HG02798 (cell line): ENCODE measurements at regions not wholly inside any gene's neighbourhood (a gene's known extent, or its start where the extent isn't known, plus 50 kb on each side); places are given as distances from the start of the nearest gene placed in this dataset.

Experiments used
- ATAC-seq: cut with Tn5 transposase; IDR thresholded peaks from one replicate; pipeline ENCODE4 v1.9.1; 2021; ENCODE audit warnings: mild to moderate bottlenecking; ENCODE audit not compliant: unreplicated experiment, poor library complexity

DNA sequence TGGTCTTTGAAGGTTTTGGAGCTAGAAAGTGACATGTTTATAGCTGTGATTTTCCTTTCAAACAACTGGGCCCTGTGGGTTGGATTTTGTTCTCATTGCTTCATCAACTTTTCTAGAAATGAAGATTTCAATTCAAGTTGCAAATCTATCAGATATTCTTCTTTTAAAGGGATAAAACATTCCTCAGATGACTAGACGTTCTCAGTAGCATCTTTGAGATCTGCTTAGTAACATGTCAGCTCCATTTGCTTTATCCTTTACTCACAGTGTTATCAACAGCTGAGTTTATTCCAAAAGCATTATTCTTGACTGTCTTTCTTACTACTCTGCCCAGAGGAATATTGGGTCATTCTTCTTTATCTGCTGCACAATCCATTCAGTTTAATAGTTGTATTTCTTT, 108.2 kb upstream of the GIMD1 start:
- ATAC-seq: no peak

DNA sequence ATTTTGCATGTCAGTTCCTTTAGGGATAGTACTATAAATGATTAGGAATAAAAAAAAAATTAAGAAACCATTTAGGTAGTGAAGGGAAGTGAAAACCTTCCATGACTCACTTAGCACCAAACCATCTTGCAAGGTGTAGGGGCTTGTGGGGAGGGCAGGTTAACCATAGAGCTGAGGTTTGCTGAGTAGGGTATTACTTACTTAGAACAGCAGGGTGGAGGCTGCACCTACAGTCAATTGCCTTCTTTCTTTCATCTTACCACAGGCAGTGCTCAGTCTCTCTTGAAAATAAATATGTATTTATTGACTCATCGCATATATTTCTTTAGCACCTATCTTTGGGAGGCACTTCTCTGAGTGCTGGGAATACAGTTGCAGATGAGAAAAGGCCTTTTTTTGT, 104.9 kb upstream of the GIMD1 start:
- no peak for ATAC-seq

DNA sequence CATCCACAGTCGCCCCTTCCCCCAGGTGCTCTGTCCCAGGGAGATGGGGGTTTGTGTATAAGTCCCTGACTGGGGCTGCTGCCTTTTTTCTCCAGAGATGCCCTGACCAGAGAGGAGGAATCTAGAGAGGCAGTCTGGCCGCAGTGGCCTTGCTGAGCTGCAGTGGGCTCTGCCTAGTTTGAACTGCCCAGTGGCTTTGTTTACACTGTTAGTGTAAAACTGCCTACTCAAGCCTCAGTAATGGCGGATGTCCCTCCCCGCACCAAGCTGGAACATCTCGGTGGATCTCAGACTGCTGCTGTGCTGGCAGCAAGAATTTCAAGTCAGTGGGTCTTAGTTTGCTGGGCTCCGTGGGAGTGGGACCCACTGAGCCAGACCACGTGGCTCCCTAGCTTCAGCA, 102.6 kb upstream of the GIMD1 start:
- no peak for ATAC-seq

DNA sequence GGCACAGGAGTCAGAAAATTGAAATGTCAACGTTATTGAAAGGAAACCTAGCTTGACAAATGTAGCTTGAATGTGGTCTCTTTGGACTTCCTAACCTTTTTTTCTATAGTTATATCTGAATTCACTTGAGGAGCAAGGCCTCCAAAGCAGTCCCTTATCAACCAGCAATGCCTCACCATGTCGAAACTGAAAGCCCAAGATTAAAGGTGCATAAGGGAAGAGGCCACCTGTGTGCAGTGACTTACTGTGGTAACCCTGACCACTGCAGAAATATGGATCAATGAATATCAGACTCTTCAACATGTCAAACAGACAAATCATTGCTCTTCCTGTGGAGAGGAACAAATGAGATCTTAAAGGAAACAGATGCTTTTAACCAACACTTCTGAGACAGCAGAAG, 95.0 kb upstream of the GIMD1 start:
- peak; percentile 47 for ATAC-seq

DNA sequence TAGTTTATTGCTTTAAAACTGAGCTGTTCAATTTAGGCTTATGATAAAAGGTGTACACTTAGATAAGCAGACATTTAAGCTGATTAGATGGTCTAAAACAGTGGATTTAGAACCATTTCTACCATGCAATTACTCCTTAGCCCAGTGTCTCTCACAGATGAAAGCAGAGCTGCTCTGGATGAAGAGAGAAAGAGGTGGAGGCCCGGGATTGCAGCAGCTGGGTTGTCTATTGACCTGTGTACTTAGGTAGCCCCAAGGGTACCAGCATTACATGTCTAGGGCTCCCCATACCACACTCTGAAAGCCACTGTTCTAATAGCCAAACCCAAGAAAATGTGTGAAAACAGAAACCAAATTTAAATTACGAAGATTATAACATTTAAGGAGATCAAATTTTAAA, 86.0 kb upstream of the GIMD1 start:
- no peak for ATAC-seq

DNA sequence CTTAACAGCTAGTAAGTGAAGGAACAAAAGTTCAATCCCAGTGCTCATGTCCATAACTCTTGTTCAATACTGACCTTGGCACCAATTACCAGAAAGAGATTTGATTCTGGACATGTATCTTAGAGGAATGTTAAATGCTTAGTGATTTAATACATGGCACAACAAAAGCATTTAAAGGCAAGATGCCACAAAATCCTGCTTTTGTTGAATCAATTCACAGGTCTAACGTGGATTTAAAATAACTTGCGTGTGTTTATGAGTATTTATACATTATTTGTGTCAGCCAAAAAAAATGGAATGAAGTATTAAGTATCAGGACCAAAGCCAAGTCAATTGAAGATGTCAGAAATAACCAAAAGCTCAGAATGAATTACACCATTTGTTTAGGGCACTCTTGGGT, 85.4 kb upstream of the GIMD1 start:
- no peak for ATAC-seq

DNA sequence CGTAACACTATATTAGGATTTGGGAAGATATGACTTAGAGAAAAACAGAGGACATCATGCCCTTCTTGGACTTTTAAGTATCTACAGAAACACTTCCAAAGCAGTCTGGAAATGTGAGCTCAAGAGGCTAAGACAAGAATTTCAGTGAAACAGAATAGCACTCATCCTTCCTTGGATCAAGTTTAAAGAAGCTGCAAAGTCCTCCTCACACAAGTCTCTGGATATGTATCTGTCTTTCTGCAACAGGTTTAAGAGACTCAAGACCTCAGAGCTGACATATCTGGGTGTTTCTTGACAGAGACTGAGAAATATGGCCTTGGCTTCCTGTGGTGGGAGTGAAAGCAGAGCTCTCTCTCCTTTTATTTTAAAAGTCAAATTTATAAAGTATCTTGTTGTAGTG, 82.5 kb upstream of the GIMD1 start:
- ATAC-seq: no peak

DNA sequence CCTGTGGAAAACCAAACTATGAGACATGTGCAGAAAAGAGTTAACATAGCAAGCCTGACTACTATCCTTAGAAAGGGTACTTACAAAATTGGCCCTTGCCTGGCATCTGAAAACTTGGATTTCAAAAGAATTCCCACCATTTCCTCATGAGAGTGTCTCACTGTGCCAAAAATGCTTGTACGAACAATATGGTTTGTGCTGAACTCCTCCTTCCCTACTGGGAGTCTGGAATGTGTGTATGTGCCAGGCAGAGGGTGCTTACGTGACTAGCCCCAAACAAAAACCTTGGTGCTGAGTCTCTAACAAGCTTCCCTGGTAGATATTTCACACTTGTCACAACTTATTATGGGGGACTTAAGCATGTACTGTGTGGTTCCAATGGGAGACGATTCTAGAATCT, 81.7 kb upstream of the GIMD1 start:
- ATAC-seq: no peak

DNA sequence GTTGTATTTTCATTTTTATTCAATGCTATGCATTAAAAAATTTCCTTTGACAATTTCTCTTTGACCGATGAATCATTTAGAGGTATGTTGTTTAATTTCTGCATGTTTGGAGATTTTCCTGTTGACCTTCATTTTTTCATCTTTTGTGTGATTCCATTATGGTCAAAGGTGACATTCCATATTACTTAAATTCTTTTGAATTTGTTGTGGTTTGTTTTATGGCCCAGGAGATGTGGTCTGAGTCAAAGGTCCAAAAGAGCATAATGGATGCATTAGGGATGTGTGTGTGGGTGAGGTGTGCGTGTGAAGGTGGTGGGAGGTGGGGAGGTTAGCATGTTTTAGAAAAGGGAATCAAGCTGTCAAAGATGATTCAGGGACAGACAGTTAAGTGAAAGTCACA, 76.0 kb upstream of the GIMD1 start:
- ATAC-seq: no peak

DNA sequence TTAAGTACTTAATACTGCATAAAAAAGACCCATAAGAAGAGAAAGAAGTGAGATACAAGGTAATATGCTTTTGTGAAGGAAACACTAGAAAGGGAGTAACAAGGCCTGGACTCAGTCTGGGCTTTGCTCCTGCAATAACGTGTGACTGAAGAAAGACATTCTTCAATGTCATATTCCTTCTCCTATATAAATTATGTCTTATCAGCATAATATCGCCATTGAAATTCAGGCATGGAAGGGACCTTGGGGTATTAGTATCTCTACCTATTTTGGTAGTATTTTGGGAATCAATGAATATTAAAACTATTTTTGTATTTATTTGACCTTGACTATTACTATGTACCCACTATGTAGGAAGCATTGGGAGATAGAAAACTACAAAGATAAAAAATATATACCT, 62.2 kb upstream of the GIMD1 start:
- no peak for ATAC-seq

DNA sequence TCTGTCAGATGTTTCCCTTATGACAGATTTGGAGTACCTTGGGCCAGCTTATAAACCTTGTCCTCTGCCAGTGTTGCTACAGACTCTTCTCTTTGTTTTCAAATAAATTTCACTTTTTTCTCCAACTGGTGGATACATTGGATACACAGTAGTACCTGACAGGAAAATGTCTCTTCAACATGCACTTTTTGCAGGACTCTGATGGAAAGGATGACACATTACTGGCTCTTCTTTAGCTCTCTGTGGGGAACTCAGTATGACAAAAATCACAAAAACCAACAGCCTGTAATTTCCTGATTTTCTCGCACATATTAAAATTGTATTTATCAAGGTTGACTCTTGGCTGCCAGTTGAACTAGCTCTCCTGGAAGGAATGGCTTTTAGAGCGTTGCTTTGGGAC, 61.3 kb upstream of the GIMD1 start:
- ATAC-seq: no peak

DNA sequence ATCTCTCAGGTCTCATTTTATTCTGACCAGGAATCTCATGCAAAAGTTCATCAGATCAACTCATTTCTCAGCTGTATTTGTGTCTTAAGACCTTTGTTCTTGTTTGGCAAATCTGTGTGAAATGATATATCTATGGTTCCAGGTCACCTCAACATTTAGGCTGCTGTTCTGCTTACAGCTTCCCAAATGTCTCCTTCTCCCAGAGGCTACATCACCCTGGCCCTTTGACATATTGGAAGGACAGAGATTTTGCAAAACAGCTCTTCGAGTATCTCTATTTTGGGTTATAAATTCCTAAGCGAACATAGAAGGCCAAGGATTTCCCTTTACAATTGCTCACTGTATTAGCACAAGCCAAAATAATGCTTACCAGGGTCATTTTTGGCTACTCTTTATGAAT, 57.5 kb upstream of the GIMD1 start:
- ATAC-seq: no peak

DNA sequence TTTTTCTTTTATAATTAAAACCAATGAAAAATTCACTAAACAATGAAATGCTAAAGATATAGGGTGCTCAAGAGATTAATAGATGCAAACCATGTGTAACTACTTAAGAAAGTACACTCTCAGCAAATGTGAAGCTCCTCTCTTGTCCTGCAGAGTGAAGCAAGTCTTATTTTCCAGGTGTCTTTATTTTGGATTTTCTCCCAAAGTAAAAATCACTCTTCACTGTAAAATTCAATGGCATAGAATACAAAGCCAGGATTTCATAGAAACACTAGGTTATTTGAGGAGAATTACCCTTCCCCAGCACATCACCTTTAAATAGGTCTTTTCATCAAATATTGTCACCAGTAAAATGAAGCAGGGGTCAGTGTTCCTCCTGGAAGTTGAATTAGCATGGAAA, 57.0 kb upstream of the GIMD1 start:
- ATAC-seq: no peak

DNA sequence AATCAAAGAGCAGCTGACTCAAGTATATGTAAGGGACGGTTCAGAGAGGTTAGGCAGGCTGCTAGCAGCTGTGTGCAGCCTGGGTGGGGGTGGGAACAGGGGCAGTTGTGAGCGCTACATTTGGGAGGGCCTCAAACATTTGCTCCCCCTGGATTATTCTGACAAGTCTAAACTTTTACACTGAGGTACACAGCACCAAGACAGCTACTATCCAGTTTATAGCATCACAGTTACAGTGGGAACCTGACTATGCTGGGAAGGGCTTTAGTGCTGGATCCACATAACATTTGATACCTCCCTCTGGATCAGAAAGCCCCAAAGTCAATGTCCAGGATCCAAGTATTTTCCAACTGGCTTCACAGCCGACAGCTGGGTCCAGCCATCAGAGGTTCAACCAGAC, 55.8 kb upstream of the GIMD1 start:
- ATAC-seq: no peak

DNA sequence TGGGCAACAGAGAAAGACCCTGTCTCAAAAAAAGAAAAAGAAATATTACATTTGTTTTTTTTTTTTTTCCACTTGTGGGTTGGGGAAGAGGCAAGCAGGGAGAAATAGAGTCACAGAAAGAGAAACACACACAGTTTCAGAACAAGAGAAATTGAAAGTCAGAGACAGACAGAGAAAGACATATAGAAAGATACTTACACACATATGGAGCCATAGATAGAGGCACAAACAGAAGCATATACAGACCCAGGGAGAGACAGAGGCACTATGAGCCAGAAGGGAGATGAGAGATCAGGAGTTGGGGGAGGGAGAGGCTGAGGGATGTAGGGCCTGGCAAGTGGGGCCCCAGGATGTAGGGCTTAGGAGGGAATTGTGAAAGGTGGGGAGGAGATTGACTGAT, 55.2 kb upstream of the GIMD1 start:
- ATAC-seq: no peak

DNA sequence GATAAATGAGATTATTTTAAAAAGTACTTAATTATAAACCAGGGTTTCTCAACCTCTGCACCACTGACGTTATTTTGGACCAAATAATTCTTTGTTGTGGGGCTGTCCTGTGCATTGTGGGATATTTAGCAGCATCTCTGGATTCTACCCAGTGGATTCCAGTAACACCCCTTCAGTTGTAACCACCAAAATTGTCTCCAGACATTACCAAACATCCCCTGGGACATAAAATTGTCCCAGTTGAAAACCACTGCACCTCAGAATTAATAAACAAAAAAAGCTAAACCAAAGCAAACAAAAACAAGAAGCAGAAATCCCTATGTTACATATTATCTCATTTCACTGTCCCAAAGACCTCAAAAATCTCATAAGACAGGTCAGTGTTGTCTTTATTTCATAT, 54.2 kb upstream of the GIMD1 start:
- no peak for ATAC-seq

DNA sequence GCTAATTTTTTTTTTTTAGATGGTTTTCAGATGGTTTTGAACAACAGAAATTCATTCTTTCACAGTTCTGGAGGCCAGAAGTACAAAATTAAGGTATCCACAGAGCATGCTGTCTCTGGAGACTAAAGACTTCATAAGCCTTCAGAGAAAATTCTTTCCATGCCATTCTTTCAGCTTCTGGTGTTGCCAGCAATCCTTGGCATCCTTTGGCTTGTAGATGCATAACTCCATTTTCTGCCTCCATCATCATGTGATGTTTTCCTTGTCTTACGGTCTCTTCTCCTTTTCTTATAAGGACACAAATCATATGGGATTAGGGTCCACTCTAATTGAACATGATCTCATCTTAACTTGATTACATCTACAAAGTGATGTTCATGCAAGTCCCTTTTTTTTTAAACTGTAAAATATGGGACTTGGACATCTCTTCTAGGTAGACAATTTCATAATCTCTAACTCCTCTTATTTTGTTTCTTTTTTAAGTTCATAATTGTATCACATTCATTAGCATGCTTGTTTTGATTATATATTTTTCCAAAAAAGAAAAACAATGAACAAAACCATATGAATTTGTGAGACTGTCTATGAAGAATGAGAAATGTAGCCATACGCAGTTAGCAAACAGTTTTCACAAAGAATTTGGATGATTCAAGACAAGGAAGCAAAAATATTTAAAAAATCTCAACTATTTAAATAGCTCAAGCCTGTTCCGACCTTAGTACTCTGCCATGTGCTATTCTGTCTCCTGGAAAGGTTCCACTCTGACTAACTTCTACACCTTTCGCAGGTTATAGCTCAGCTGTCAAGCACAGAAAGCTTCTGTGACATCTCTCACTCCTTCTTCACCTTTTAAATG, 53.1 kb upstream of the GIMD1 start:
- no peak for ATAC-seq

DNA sequence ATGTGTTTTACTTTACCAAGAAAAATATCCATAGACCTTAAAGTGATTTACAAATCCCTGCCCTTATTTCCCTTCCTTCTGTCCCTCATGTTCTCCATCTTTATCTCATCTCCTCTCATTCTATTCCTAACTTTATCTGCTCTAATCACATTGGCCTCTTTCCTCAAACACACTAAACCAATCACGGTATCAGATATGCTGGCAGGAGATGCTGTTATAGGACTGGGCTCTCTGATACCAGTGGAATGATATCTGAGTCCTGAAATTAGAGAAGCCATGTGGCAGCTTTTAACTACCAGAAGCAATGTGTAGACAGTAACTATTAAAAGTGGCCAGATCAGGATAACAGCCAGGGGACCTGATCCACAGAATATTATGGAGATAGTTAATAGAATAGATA, 49.9 kb upstream of the GIMD1 start:
- no peak for ATAC-seq
